GM18508 (cell line): ENCODE measurements at regions not wholly inside any gene's neighbourhood (a gene's known extent, or its start where the extent isn't known, plus 50 kb on each side); places are given as distances from the start of the nearest gene placed in this dataset.
"Not testable (repeated sequence)": the region's sequence is repeated elsewhere in the genome, so short reads cannot be mapped to it uniquely, and the experiment has no call there.

Experiments
- ATAC-seq: cut with Tn5 transposase; IDR thresholded peaks from one replicate; pipeline ENCODE4 v1.9.1; 2021; ENCODE audit warnings: moderate number of reproducible peaks; ENCODE audit not compliant: insufficient read depth, unreplicated experiment

- no peak for ATAC-seq
These were observed 340.9 kb downstream of the SOX9 start for GRCh38 chr17:72461757-72462156.

- no peak for ATAC-seq
These were observed 341.6 kb downstream of the SOX9 start for GRCh38 chr17:72462407-72462806.

GRCh38 chr17:72462814-72463213 lies 342.0 kb downstream of the SOX9 start:
- ATAC-seq = no peak

- no peak for ATAC-seq
These were observed 342.7 kb downstream of the SOX9 start for GRCh38 chr17:72463287-72464102.

- ATAC-seq = not testable (repeated sequence)
These were observed 343.4 kb downstream of the SOX9 start for GRCh38 chr17:72464221-72464620.

- no peak for ATAC-seq
These were observed 344.6 kb downstream of the SOX9 start for GRCh38 chr17:72465191-72466024.

- ATAC-seq = peak; percentile 69
These were observed 345.4 kb downstream of the SOX9 start for GRCh38 chr17:72466199-72466598.

- ATAC-seq = peak; percentile 5
These were observed 345.8 kb downstream of the SOX9 start for GRCh38 chr17:72466606-72467005.

GRCh38 chr17:72467841-72468653 lies 347.2 kb downstream of the SOX9 start:
- no peak for ATAC-seq

- no peak for ATAC-seq
These were observed 348.0 kb downstream of the SOX9 start for GRCh38 chr17:72468841-72469240.

- no peak for ATAC-seq
These were observed 349.4 kb downstream of the SOX9 start for GRCh38 chr17:72470121-72470705.

GRCh38 chr17:72470734-72471133 lies 349.9 kb downstream of the SOX9 start:
- no peak for ATAC-seq

- no peak for ATAC-seq
These were observed 350.5 kb downstream of the SOX9 start for GRCh38 chr17:72471296-72471695.

- no peak for ATAC-seq
These were observed 351.3 kb downstream of the SOX9 start for GRCh38 chr17:72472106-72472505.

GRCh38 chr17:72472853-72473390 lies 352.1 kb downstream of the SOX9 start:
- not testable (repeated sequence) for ATAC-seq

- no peak for ATAC-seq
These were observed 353.4 kb downstream of the SOX9 start for GRCh38 chr17:72474243-72474642.

GRCh38 chr17:72474719-72475477 lies 354.1 kb downstream of the SOX9 start:
- no peak for ATAC-seq

GRCh38 chr17:72476134-72476533 lies 355.3 kb downstream of the SOX9 start:
- ATAC-seq = no peak

- no peak for ATAC-seq
These were observed 355.8 kb downstream of the SOX9 start for GRCh38 chr17:72476575-72476986.
